Hepatocyte (in vitro differentiated cells): ENCODE measurements at regions not wholly inside any gene's neighbourhood (a gene's known extent, or its start where the extent isn't known, plus 50 kb on each side); places are given as distances from the start of the nearest gene placed in this dataset.
"Not testable (repeated sequence)": the region's sequence is repeated elsewhere in the genome, so short reads cannot be mapped to it uniquely, and the experiment has no call there.

Source experiments
- DNase-seq: peaks from one replicate; pipeline ENCODE4 v3.0.0-alpha.2; 2016; ENCODE audit warnings: low spot score
- H2AFZ ChIP-seq: fragments of 200-600 bp; sonication (generic); 2 replicates; pipeline ENCODE4 v1.6.0; 2016; ENCODE audit warnings: antibody characterized with exemption, mild to moderate bottlenecking
- H3K27ac ChIP-seq: fragments of 200-600 bp; sonication (generic); 2 replicates; pipeline ENCODE4 v1.5.1; 2016; ENCODE audit warnings: mild to moderate bottlenecking
- H3K27me3 ChIP-seq: fragments of 200-600 bp; sonication (generic); 2 replicates; pipeline ENCODE4 v1.6.1; 2016
- H3K36me3 ChIP-seq: fragments of 200-600 bp; sonication (generic); replicated peaks from 2 replicates; pipeline ENCODE4 v1.5.1; 2016; ENCODE audit warnings: low read depth; ENCODE audit not compliant: insufficient read depth
- H3K4me1 ChIP-seq: fragments of 200-600 bp; sonication (generic); 2 replicates; pipeline ENCODE4 v1.5.1; 2016; ENCODE audit warnings: mild to moderate bottlenecking, moderate library complexity; ENCODE audit not compliant: insufficient read depth
- H3K4me2 ChIP-seq: fragments of 200-600 bp; sonication (generic); 2 replicates; pipeline ENCODE4 v1.6.0; 2016
- H3K4me3 ChIP-seq: fragments of 200-600 bp; sonication (generic); 2 replicates; pipeline ENCODE4 v1.5.1; 2016; ENCODE audit warnings: mild to moderate bottlenecking
- H3K79me2 ChIP-seq: fragments of 200-600 bp; sonication (generic); 2 replicates; pipeline ENCODE4 v1.6.0; 2017; ENCODE audit warnings: mild to moderate bottlenecking
- H3K9me2 ChIP-seq: fragments of 200-600 bp; sonication (generic); replicated peaks from 2 replicates; pipeline ENCODE4 v1.6.0; 2017; ENCODE audit warnings: mild to moderate bottlenecking; ENCODE audit not compliant: insufficient read depth
- H3K9me3 ChIP-seq: fragments of 200-600 bp; sonication (generic); 2 replicates; pipeline ENCODE4 v1.5.1; 2016; ENCODE audit warnings: low read depth, mild to moderate bottlenecking
- H4K20me1 ChIP-seq: fragments of 200-600 bp; sonication (generic); 2 replicates; pipeline ENCODE4 v1.6.0; 2016; ENCODE audit warnings: mild to moderate bottlenecking; ENCODE audit not compliant: insufficient read depth, poor library complexity, severe bottlenecking
- CTCF ChIP-seq: fragments of 200-600 bp; sonication (generic); IDR thresholded peaks from 2 replicates; pipeline ENCODE4 v1.5.1; 2016; ENCODE audit warnings: antibody characterized with exemption, mild to moderate bottlenecking; ENCODE audit not compliant: poor library complexity
- EZH2 ChIP-seq: fragments of 200-600 bp; sonication (generic); IDR thresholded peaks from 2 replicates; pipeline ENCODE4 v1.6.1; 2016; ENCODE audit warnings: antibody characterized with exemption, mild to moderate bottlenecking, borderline replicate concordance
- EZH2phosphoT487 ChIP-seq: fragments of 200-600 bp; sonication (generic); IDR thresholded peaks from one replicate; pipeline ENCODE4 v1.6.1; 2018; ENCODE audit warnings: antibody characterized with exemption, mild to moderate bottlenecking, low read depth, moderate library complexity; ENCODE audit not compliant: unreplicated experiment, severe bottlenecking
- WGBS: methylation state at CpG from one replicate; pipeline ENCODE4 v1.1.6; 2016; ENCODE audit warnings: low lambda C conversion rate; ENCODE audit errors: missing lambda C conversion rate; 5-methylcytosine and 5-hydroxymethylcytosine counted together

GRCh38 chr3:87541723-87542122, 265.3 kb upstream of the POU1F1 start:
- no peak overlapping the region for H3K4me3 ChIP-seq
- no peaks in the 10 kb centered on the region for H4K20me1 ChIP-seq
- TF ChIP-seq EZH2phosphoT487, result no peak
- TF ChIP-seq CTCF, result no peak
- no peak for TF ChIP-seq EZH2
- no peaks in the 10 kb centered on the region for H3K9me2 ChIP-seq
- H3K4me1 ChIP-seq, result no peaks in the 10 kb centered on the region
- no peak overlapping the region for H3K27ac ChIP-seq
- DNase-seq, result no peak
- no peaks in the 10 kb centered on the region for H3K9me3 ChIP-seq
- H3K36me3 ChIP-seq, result no peaks in the 10 kb centered on the region
- H3K4me2 ChIP-seq, result no peak overlapping the region
- no peaks in the 10 kb centered on the region for H3K79me2 ChIP-seq
- H2AFZ ChIP-seq, result no peak overlapping the region
- 72% methylated on average over 3 of the region's 3 CpGs for WGBS
- no peaks in the 10 kb centered on the region for H3K27me3 ChIP-seq

- H3K4me3 ChIP-seq, H3K27me3 ChIP-seq, H3K9me2 ChIP-seq, DNase-seq, H3K27ac ChIP-seq, H4K20me1 ChIP-seq, H3K9me3 ChIP-seq, H3K79me2 ChIP-seq, H2AFZ ChIP-seq, H3K36me3 ChIP-seq, H3K4me1 ChIP-seq, H3K4me2 ChIP-seq: not testable (repeated sequence)
- 89% methylated on average over 5 of the region's 5 CpGs for WGBS
Observed at GRCh38 chr3:87538722-87539121, 262.3 kb upstream of the POU1F1 start.

GRCh38 chr3:87509401-87509800, 233.0 kb upstream of the POU1F1 start:
- Histone ChIP-seq H3K9me2 (no peaks in the 10 kb centered on the region), H2AFZ (no peak overlapping the region), H3K27me3 (no peaks in the 10 kb centered on the region), H4K20me1 (no peaks in the 10 kb centered on the region), H3K4me1 (no peaks in the 10 kb centered on the region), H3K36me3 (no peaks in the 10 kb centered on the region), H3K9me3 (no peaks in the 10 kb centered on the region), H3K79me2 (no peaks in the 10 kb centered on the region), H3K27ac (no peak overlapping the region), H3K4me2 (peak overlapping the region; percentile 62), H3K4me3 (no peak overlapping the region)
- TF ChIP-seq CTCF (no peak), EZH2phosphoT487 (no peak), EZH2 (no peak)
- 16% methylated on average over 11 of the region's 11 CpGs for WGBS
- no peak for DNase-seq

- H3K36me3 ChIP-seq, result no peaks in the 10 kb centered on the region
- H3K4me2 ChIP-seq, result peak overlapping the region; percentile 62
- H4K20me1 ChIP-seq, result no peaks in the 10 kb centered on the region
- H3K4me1 ChIP-seq, result no peaks in the 10 kb centered on the region
- H3K9me2 ChIP-seq, result no peaks in the 10 kb centered on the region
- no peak overlapping the region for H3K27ac ChIP-seq
- H3K4me3 ChIP-seq, result no peak overlapping the region
- TF ChIP-seq EZH2phosphoT487, result no peak
- no peak for TF ChIP-seq CTCF
- no peak for TF ChIP-seq EZH2
- 42% methylated on average over 3 of the region's 3 CpGs for WGBS
- H3K79me2 ChIP-seq, result no peaks in the 10 kb centered on the region
- DNase-seq, result no peak
- no peaks in the 10 kb centered on the region for H3K27me3 ChIP-seq
- H2AFZ ChIP-seq, result no peak overlapping the region
- no peaks in the 10 kb centered on the region for H3K9me3 ChIP-seq
Observed at GRCh38 chr3:87508921-87509320, 232.5 kb upstream of the POU1F1 start.
